H1 (cell line): ENCODE measurements at regions not wholly inside any gene's neighbourhood (a gene's known extent, or its start where the extent isn't known, plus 50 kb on each side); places are given as distances from the start of the nearest gene placed in this dataset.

ENCODE experiments used
- CTCF ChIA-PET: fragments of 300-600 bp; sonication (Branson Sonifier 250); formaldehyde crosslinking; loops from one replicate; lab custom pipeline; 2021; ENCODE audit not compliant: partially characterized antibody; lab: Charles Lee
- POLR2A ChIA-PET: fragments of 300-600 bp; sonication (Branson Sonifier 250); formaldehyde crosslinking; loops from one replicate; lab custom pipeline; 2021; ENCODE audit warnings: inconsistent platforms; ENCODE audit not compliant: partially characterized antibody; lab: Charles Lee
- DNase-seq, 2 experiments: peaks; one replicate each; pipeline versions ENCODE4 v3.0.0 to v3.0.0-alpha.2; 2010 to 2022; ENCODE audit warnings: low spot score in 2 of 2, low read depth in 1 of 2, mixed read lengths in 1 of 2
- FAIRE-seq: peaks from 2 replicates; lab custom pipeline; 2011; peaks lifted over from hg19 to GRCh38; lab: Jason Lieb, UNC
- H2AFZ ChIP-seq: 2 replicates; pipeline ENCODE4 v1.8.1; 2012; ENCODE audit warnings: low read length, inconsistent platforms
- H2AK5ac ChIP-seq: 2 replicates; pipeline ENCODE4 v1.6.1; 2013; ENCODE audit warnings: low read depth, low read length
- H2BK120ac ChIP-seq: replicated peaks from 2 replicates; pipeline ENCODE3; 2013; ENCODE audit warnings: low read depth, low read length, inconsistent platforms
- H2BK12ac ChIP-seq: 2 replicates; pipeline ENCODE4 v1.6.1; 2013; ENCODE audit warnings: low read depth, low read length
- H2BK15ac ChIP-seq: 2 replicates; pipeline ENCODE4 v1.6.1; 2013; ENCODE audit warnings: low read length
- H2BK20ac ChIP-seq: 2 replicates; pipeline ENCODE4 v1.6.1; 2013; ENCODE audit warnings: low read length
- H2BK5ac ChIP-seq: 2 replicates; pipeline ENCODE4 v1.6.1; 2013; ENCODE audit warnings: low read depth, low read length
- H3K14ac ChIP-seq: 2 replicates; pipeline ENCODE4 v1.6.1; 2013; ENCODE audit warnings: inconsistent platforms; ENCODE audit not compliant: insufficient read length
- H3K18ac ChIP-seq: 2 replicates; pipeline ENCODE4 v1.6.1; 2013; ENCODE audit warnings: low read length; ENCODE audit errors: extremely low read depth
- H3K23ac ChIP-seq: 2 replicates; pipeline ENCODE4 v1.6.1; 2013; ENCODE audit warnings: inconsistent platforms; ENCODE audit not compliant: insufficient read length
- H3K23me2 ChIP-seq: 2 replicates; pipeline ENCODE4 v1.6.1; 2013; ENCODE audit warnings: low read depth, low read length
- H3K27ac ChIP-seq: 2 replicates; pipeline ENCODE4 v1.6.1; 2011; ENCODE audit warnings: low read depth, low read length, inconsistent platforms
- H3K27me3 ChIP-seq, 4 experiments: replicated peaks in 1 of 4; 1 replicate in 1 of 4; 2 replicates in 3 of 4; pipeline versions ENCODE4 v1.6.1 to v1.8.1; 2011 to 2013; ENCODE audit warnings: low read length in 3 of 4, mild to moderate bottlenecking in 3 of 4, inconsistent platforms in 2 of 4, mixed read lengths in 2 of 4, moderate library complexity in 1 of 4; ENCODE audit not compliant: control insufficient read depth in 3 of 4, insufficient read depth in 3 of 4; ENCODE audit errors: extremely low read depth in 1 of 4
- H3K36me3 ChIP-seq, 4 experiments: 2 replicates each; pipeline versions ENCODE4 v1.6.1 to v1.8.1; 2011 to 2013; ENCODE audit warnings: mild to moderate bottlenecking in 4 of 4, low read length in 3 of 4, moderate library complexity in 2 of 4, control low read depth in 1 of 4, inconsistent platforms in 1 of 4; ENCODE audit not compliant: insufficient read depth in 4 of 4, control insufficient read depth in 2 of 4
- H3K4ac ChIP-seq: replicated peaks from 2 replicates; pipeline ENCODE3; 2013; ENCODE audit warnings: low read length, low read depth, mixed read lengths, inconsistent platforms; ENCODE audit not compliant: insufficient read length
- H3K4me1 ChIP-seq, 4 experiments: replicated peaks in 1 of 4; 1 replicate in 1 of 4; 2 replicates in 3 of 4; pipeline versions ENCODE4 v1.6.1 to v1.8.1; 2011 to 2013; ENCODE audit warnings: low read length in 3 of 4, inconsistent platforms in 2 of 4, mixed read lengths in 1 of 4; ENCODE audit not compliant: insufficient read depth in 4 of 4, control insufficient read depth in 3 of 4
- H3K4me2 ChIP-seq, 2 experiments: 2 replicates each; pipeline versions ENCODE4 v1.6.1 to v1.8.1; 2011 to 2013; ENCODE audit warnings: low read depth in 2 of 2, low read length in 2 of 2, control low read depth in 1 of 2, inconsistent platforms in 1 of 2, mild to moderate bottlenecking in 1 of 2; ENCODE audit not compliant: insufficient read depth in 1 of 2
- H3K4me3 ChIP-seq, 4 experiments: fragments of 200-600, 300-600 bp in 1 of 4; sonication (generic), shearing (Covaris generic), sonication (Bioruptor Twin) in 1 of 4; 2 replicates each; pipeline versions ENCODE4 v1.5.1 to v1.8.1; 2011 to 2016; ENCODE audit warnings: low read length in 4 of 4, low read depth in 3 of 4, control low read depth in 2 of 4, inconsistent platforms in 2 of 4, mild to moderate bottlenecking in 2 of 4, mixed read lengths in 1 of 4, moderate library complexity in 1 of 4; ENCODE audit not compliant: insufficient read depth in 2 of 4; ENCODE audit errors: extremely low read depth in 1 of 4
- H3K56ac ChIP-seq: replicated peaks from 2 replicates; pipeline ENCODE3; 2013; ENCODE audit warnings: low read depth, mild to moderate bottlenecking, mixed read lengths, low read length, inconsistent platforms; ENCODE audit not compliant: insufficient read length
- H3K79me1 ChIP-seq: 2 replicates; pipeline ENCODE4 v1.6.1; 2013; ENCODE audit warnings: low read depth, low read length, control low read depth
- H3K79me2 ChIP-seq, 2 experiments: 2 replicates each; pipeline versions ENCODE4 v1.6.1 to v1.8.1; 2012 to 2013; ENCODE audit warnings: low read length in 2 of 2, mild to moderate bottlenecking in 2 of 2, inconsistent platforms in 1 of 2; ENCODE audit not compliant: insufficient read depth in 2 of 2, control insufficient read depth in 1 of 2
- H3K9ac ChIP-seq, 4 experiments: replicated peaks in 1 of 4; 1 replicate in 1 of 4; 2 replicates in 3 of 4; pipeline versions ENCODE4 v1.6.1 to v1.8.1; 2011 to 2013; ENCODE audit warnings: low read depth in 3 of 4, low read length in 3 of 4, control low read depth in 2 of 4, mild to moderate bottlenecking in 2 of 4, moderate library complexity in 2 of 4, inconsistent platforms in 1 of 4; ENCODE audit errors: extremely low read depth in 1 of 4
- H3K9me3 ChIP-seq, 2 experiments: 2 replicates each; pipeline versions ENCODE4 v1.6.1 to v1.8.1; 2012 to 2013; ENCODE audit warnings: mild to moderate bottlenecking in 2 of 2, moderate library complexity in 2 of 2, control low read depth in 1 of 2, inconsistent platforms in 1 of 2, low read depth in 1 of 2, low read length in 1 of 2, mixed read lengths in 1 of 2; ENCODE audit not compliant: insufficient read depth in 2 of 2
- H4K20me1 ChIP-seq, 2 experiments: replicated peaks in 1 of 2; 2 replicates each; pipeline versions ENCODE3 to v1.8.1; 2011 to 2013; ENCODE audit warnings: inconsistent platforms in 2 of 2, low read length in 2 of 2, mild to moderate bottlenecking in 1 of 2; ENCODE audit not compliant: insufficient read depth in 2 of 2, control insufficient read depth in 1 of 2
- H4K5ac ChIP-seq: 2 replicates; pipeline ENCODE4 v1.6.1; 2013; ENCODE audit warnings: low read length, low read depth, mixed read lengths, inconsistent platforms; ENCODE audit not compliant: insufficient read length
- H4K8ac ChIP-seq: 2 replicates; pipeline ENCODE4 v1.8.0; 2013; ENCODE audit warnings: mild to moderate bottlenecking, moderate library complexity, low read length, inconsistent platforms; ENCODE audit not compliant: insufficient read depth; ENCODE audit errors: extremely low read depth
- H4K91ac ChIP-seq: replicated peaks from 2 replicates; pipeline ENCODE3; 2013; ENCODE audit warnings: low read length, mixed read lengths, inconsistent platforms; ENCODE audit not compliant: insufficient read length
- BACH1 ChIP-seq: IDR thresholded peaks from 2 replicates; pipeline ENCODE4 v1.6.1; 2012; ENCODE audit warnings: low read length, improper control_type of control experiment
- CHD1 ChIP-seq: IDR thresholded peaks from 2 replicates; pipeline ENCODE4 v1.6.1; 2012; ENCODE audit warnings: low read depth, low read length, improper control_type of control experiment
- FOSL1 ChIP-seq: IDR thresholded peaks from 2 replicates; pipeline ENCODE4 v1.6.1; 2011; ENCODE audit warnings: mild to moderate bottlenecking, low read depth, low read length, moderate library complexity; ENCODE audit not compliant: insufficient read depth
- GABPA ChIP-seq: IDR thresholded peaks from 2 replicates; pipeline ENCODE4 v1.6.1; 2011; ENCODE audit warnings: mild to moderate bottlenecking, low read length, moderate library complexity, borderline replicate concordance; ENCODE audit not compliant: insufficient read depth
- JUND ChIP-seq: IDR thresholded peaks from 2 replicates; pipeline ENCODE4 v1.6.1; 2011; ENCODE audit warnings: mild to moderate bottlenecking, improper control_type of control experiment, low read length
- POLR2A ChIP-seq, 2 experiments: IDR thresholded peaks; 1 replicate in 1 of 2; 2 replicates in 1 of 2; pipeline ENCODE4 v1.6.1; 2011; ENCODE audit warnings: low read depth in 2 of 2, low read length in 2 of 2, mild to moderate bottlenecking in 2 of 2; ENCODE audit errors: control extremely low read depth in 1 of 2
- RNF2 ChIP-seq: fragments of 200-900, 300-1000 bp; sonication (generic); IDR thresholded peaks from 2 replicates; pipeline ENCODE4 v1.7.1; 2016; ENCODE audit warnings: borderline replicate concordance, low read depth, mild to moderate bottlenecking, antibody characterized with exemption, low read length; ENCODE audit not compliant: poor library complexity, severe bottlenecking; ENCODE audit errors: missing control alignments
- SIX5 ChIP-seq: IDR thresholded peaks from 2 replicates; pipeline ENCODE4 v1.6.1; 2011; ENCODE audit warnings: mild to moderate bottlenecking, low read depth, low read length
- TEAD4 ChIP-seq: IDR thresholded peaks from 2 replicates; pipeline ENCODE4 v1.6.1; 2012; ENCODE audit warnings: low read depth, low read length, inconsistent platforms, mixed read lengths
- WGBS, 2 experiments: shearing (Covaris generic) in 1 of 2; methylation state at CpG; one replicate each; pipeline versions ENCODE4 v1.1.6 to v1.1.7; 2013 to 2015; ENCODE audit warnings: low lambda C conversion rate in 2 of 2, mixed read lengths in 2 of 2, inconsistent platforms in 1 of 2, low coverage in 1 of 2, missing lambda C conversion rate in 1 of 2; ENCODE audit not compliant: insufficient replicate concordance in 2 of 2, insufficient coverage in 1 of 2, insufficient read length in 1 of 2; ENCODE audit errors: extremely low coverage in 1 of 2, missing lambda C conversion rate in 1 of 2; 5-methylcytosine and 5-hydroxymethylcytosine counted together
- TF ChIP-seq, protein P1 (sequence below): IDR thresholded peaks from 2 replicates; pipeline ENCODE4 v1.6.1; 2011; ENCODE audit warnings: low read depth, mild to moderate bottlenecking, low read length; ENCODE audit not compliant: insufficient read depth
- TF ChIP-seq, protein P2 (sequence below): IDR thresholded peaks from 2 replicates; pipeline ENCODE4 v1.6.1; 2012; ENCODE audit warnings: inconsistent platforms
- TF ChIP-seq, protein P3 (sequence below), 3 experiments: IDR thresholded peaks; 1 replicate in 2 of 3; 2 replicates in 1 of 3; pipeline versions ENCODE4 v1.5.1 to v1.6.1; 2011; ENCODE audit warnings: low read length in 3 of 3, mild to moderate bottlenecking in 3 of 3, inconsistent platforms in 2 of 3, low read depth in 1 of 3, moderate library complexity in 1 of 3; ENCODE audit not compliant: insufficient read depth in 1 of 3; ENCODE audit errors: control extremely low read depth in 1 of 3

DNA sequence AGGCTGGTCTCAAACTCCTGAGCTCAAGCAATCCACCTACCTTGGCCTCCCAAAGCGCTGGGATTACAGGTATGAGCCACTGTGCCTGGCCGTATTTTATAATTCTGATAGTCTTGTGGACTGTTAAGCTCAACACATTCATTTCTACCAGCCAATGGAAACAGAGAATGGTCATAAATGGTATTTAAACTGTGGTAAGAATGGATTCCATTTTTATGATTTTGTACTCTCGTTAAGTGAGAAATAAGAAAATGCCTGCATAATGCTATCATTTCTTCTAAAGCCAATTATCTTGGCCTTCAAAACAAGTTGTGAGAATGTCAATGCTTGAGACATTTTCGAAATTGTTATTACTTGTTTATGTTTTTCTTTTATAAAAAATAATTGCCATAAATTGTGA lies 321.0 kb downstream of the IL15 start:
- no peak for DNase-seq
- Histone ChIP-seq H2BK120ac (no peak overlapping the region), H2BK12ac (no peak overlapping the region), H3K4me1 (no peaks in the 10 kb centered on the region), H4K20me1 (no peaks in the 10 kb centered on the region), H3K18ac (no peak overlapping the region), H2BK15ac (no peak overlapping the region), H3K27me3 (no peaks in the 10 kb centered on the region), H2BK20ac (no peak overlapping the region), H3K4ac (no peak overlapping the region), H3K36me3 (no peaks in the 10 kb centered on the region), H2AK5ac (no peak overlapping the region), H3K23me2 (no peaks in the 10 kb centered on the region), H3K9ac (no peak overlapping the region), H3K79me1 (no peaks in the 10 kb centered on the region), H3K23ac (no peak overlapping the region), H3K9me3 (no peaks in the 10 kb centered on the region), H3K27ac (no peak overlapping the region), H2AFZ (no peak overlapping the region), H4K8ac (no peak overlapping the region), H2BK5ac (no peak overlapping the region), H3K56ac (no peak overlapping the region), H4K91ac (no peak overlapping the region), H3K79me2 (no peaks in the 10 kb centered on the region), H4K5ac (no peak overlapping the region), H3K4me2 (no peak overlapping the region), H3K4me3 (no peak overlapping the region), H3K14ac (no peak overlapping the region)
- ChIA-PET POLR2A (no interaction called here), CTCF (interaction anchor here (0.6 kb wide), 1 partner anchor 128 kb away, joined by 3 read pairs; no protein-coding TSS in a partner anchor)
- FAIRE-seq: no peak
- WGBS, 2 experiments: 95% methylated on average over 4 of the region's 4 CpGs; no CpG with 5 or more reads in 1 of the 2 experiments
- TF ChIP-seq GABPA (no peak), BACH1 (no peak), TEAD4 (no peak), RNF2 (no peak), JUND (no peak), FOSL1 (no peak), SIX5 (no peak), POLR2A (IDR thresholded peaks at IDR 0.05; ENCODE audit: control extremely low read depth in 1 of 2, low read depth in 2 of 2, low read length in 2 of 2) (no peak), CHD1 (no peak)
- TF ChIP-seq, protein P1, sequence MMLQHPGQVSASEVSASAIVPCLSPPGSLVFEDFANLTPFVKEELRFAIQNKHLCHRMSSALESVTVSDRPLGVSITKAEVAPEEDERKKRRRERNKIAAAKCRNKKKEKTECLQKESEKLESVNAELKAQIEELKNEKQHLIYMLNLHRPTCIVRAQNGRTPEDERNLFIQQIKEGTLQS: no peak
- TF ChIP-seq, protein P2, sequence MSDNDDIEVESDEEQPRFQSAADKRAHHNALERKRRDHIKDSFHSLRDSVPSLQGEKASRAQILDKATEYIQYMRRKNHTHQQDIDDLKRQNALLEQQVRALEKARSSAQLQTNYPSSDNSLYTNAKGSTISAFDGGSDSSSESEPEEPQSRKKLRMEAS: no peak
- TF ChIP-seq, protein P3, sequence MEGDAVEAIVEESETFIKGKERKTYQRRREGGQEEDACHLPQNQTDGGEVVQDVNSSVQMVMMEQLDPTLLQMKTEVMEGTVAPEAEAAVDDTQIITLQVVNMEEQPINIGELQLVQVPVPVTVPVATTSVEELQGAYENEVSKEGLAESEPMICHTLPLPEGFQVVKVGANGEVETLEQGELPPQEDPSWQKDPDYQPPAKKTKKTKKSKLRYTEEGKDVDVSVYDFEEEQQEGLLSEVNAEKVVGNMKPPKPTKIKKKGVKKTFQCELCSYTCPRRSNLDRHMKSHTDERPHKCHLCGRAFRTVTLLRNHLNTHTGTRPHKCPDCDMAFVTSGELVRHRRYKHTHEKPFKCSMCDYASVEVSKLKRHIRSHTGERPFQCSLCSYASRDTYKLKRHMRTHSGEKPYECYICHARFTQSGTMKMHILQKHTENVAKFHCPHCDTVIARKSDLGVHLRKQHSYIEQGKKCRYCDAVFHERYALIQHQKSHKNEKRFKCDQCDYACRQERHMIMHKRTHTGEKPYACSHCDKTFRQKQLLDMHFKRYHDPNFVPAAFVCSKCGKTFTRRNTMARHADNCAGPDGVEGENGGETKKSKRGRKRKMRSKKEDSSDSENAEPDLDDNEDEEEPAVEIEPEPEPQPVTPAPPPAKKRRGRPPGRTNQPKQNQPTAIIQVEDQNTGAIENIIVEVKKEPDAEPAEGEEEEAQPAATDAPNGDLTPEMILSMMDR (IDR thresholded peaks at IDR 0.05; ENCODE audit: control extremely low read depth in 1 of 3, insufficient read depth in 1 of 3, low read depth in 1 of 3, low read length in 3 of 3): no peak
